Natural killer cell treated with Interleukin-12 subunit alpha and Interleukin-12 subunit beta and Interleukin-15 and Interleukin-18, amount 100 ng/mL, for 72 hours (primary cell): ENCODE measurements at regions not wholly inside any gene's neighbourhood (a gene's known extent, or its start where the extent isn't known, plus 50 kb on each side); places are given as distances from the start of the nearest gene placed in this dataset.

Experiments
- ATAC-seq, 2 donors: fragments of 150-1000 bp; cut with Tn5 transposase in 1 of 2; sonication (Bioruptor Pico), chemical (Tn5 transposase) in 1 of 2; 2 replicates each; pipeline ENCODE4 v1.10.0; 2021
- DNase-seq: peaks from one replicate; pipeline ENCODE4 v3.0.0; 2022; ENCODE audit warnings: low spot score
- H3K27ac Mint-ChIP-seq, 2 donors: 1 replicate in 1 of 2; 2 replicates in 1 of 2; pipeline ENCODE4 v1.8.0; 2022; ENCODE audit warnings: mixed read lengths in 2 of 2, mild to moderate bottlenecking in 1 of 2, moderate library complexity in 1 of 2
- H3K27me3 Mint-ChIP-seq, 2 donors: 1 replicate in 1 of 2; 2 replicates in 1 of 2; pipeline ENCODE4 v1.8.0; 2022; ENCODE audit warnings: mixed read lengths in 2 of 2
- H3K36me3 Mint-ChIP-seq: one replicate; pipeline ENCODE4 v1.8.0; 2022; ENCODE audit warnings: mixed read lengths
- H3K4me1 Mint-ChIP-seq, 2 donors: 1 replicate in 1 of 2; 2 replicates in 1 of 2; pipeline ENCODE4 v1.8.0; 2022; ENCODE audit warnings: low read depth in 2 of 2, mixed read lengths in 2 of 2, mild to moderate bottlenecking in 1 of 2
- H3K4me3 Mint-ChIP-seq: one replicate; pipeline ENCODE4 v1.8.0; 2022; ENCODE audit warnings: mixed read lengths
- H3K9me3 Mint-ChIP-seq: 2 replicates; pipeline ENCODE4 v1.8.0; 2022; ENCODE audit warnings: mixed read lengths

- no peak for ATAC-seq
- H3K27me3 Mint-ChIP-seq, result peaks cover 10 to 13% of the 10 kb centered on the region in 2 donors
- no peaks in the 10 kb centered on the region for H3K4me1 Mint-ChIP-seq
- H3K9me3 Mint-ChIP-seq, result no peaks in the 10 kb centered on the region
- no peak overlapping the region for H3K4me3 Mint-ChIP-seq
- DNase-seq, result no peak
- no peaks in the 10 kb centered on the region for H3K36me3 Mint-ChIP-seq
- no peak overlapping the region for H3K27ac Mint-ChIP-seq
These were observed 116.1 kb upstream of the GALNT2 start for GRCh38 chr1:229950908-229951307.

GRCh38 chr1:229951856-229952534 is 115.0 kb upstream of the GALNT2 start:
- no peaks in the 10 kb centered on the region for H3K9me3 Mint-ChIP-seq
- no peak overlapping the region for H3K27ac Mint-ChIP-seq
- no peaks in the 10 kb centered on the region for H3K4me1 Mint-ChIP-seq
- DNase-seq (no peak), ATAC-seq (no peak)
- no peak overlapping the region for H3K4me3 Mint-ChIP-seq
- H3K36me3 Mint-ChIP-seq, result no peaks in the 10 kb centered on the region
- peaks cover 15 to 24% of the 10 kb centered on the region in 2 donors for H3K27me3 Mint-ChIP-seq

- Mint-ChIP-seq H3K27me3 (peaks cover 21 to 33% of the 10 kb centered on the region in 2 donors), H3K4me1 (no peaks in the 10 kb centered on the region), H3K36me3 (no peaks in the 10 kb centered on the region), H3K9me3 (no peaks in the 10 kb centered on the region), H3K27ac (no peak overlapping the region), H3K4me3 (no peak overlapping the region)
- ATAC-seq (no peak), DNase-seq (no peak)
These were observed 114.1 kb upstream of the GALNT2 start for GRCh38 chr1:229952670-229953520.

GRCh38 chr1:229953736-229954326 is 113.2 kb upstream of the GALNT2 start:
- ATAC-seq, result no peak
- H3K9me3 Mint-ChIP-seq, result no peaks in the 10 kb centered on the region
- H3K4me3 Mint-ChIP-seq, result no peak overlapping the region
- no peak for DNase-seq
- H3K36me3 Mint-ChIP-seq, result no peaks in the 10 kb centered on the region
- H3K27me3 Mint-ChIP-seq, result peaks cover 24 to 41% of the 10 kb centered on the region in 2 donors
- no peaks in the 10 kb centered on the region for H3K4me1 Mint-ChIP-seq
- H3K27ac Mint-ChIP-seq, result no peak overlapping the region

GRCh38 chr1:229964281-229964680 is 102.8 kb upstream of the GALNT2 start:
- Mint-ChIP-seq H3K4me3 (no peak overlapping the region), H3K9me3 (no peaks in the 10 kb centered on the region), H3K27me3 (peaks cover 35 to 56% of the 10 kb centered on the region in 2 donors), H3K27ac (no peak overlapping the region), H3K4me1 (no peaks in the 10 kb centered on the region), H3K36me3 (no peaks in the 10 kb centered on the region)
- DNase-seq (no peak), ATAC-seq (no peak)

GRCh38 chr1:229970714-229971113 is 96.3 kb upstream of the GALNT2 start:
- peaks cover 7% of the 10 kb centered on the region for H3K9me3 Mint-ChIP-seq
- DNase-seq, result no peak
- peaks cover 34 to 44% of the 10 kb centered on the region in 2 donors for H3K27me3 Mint-ChIP-seq
- H3K36me3 Mint-ChIP-seq, result peaks cover 7% of the 10 kb centered on the region
- H3K27ac Mint-ChIP-seq, result no peak overlapping the region
- H3K4me3 Mint-ChIP-seq, result no peak overlapping the region
- ATAC-seq, result no peak
- no peaks in the 10 kb centered on the region for H3K4me1 Mint-ChIP-seq

GRCh38 chr1:229971141-229971540 is 95.9 kb upstream of the GALNT2 start:
- Mint-ChIP-seq H3K27me3 (peaks cover 33 to 44% of the 10 kb centered on the region in 2 donors), H3K36me3 (peaks cover 7% of the 10 kb centered on the region), H3K9me3 (peaks cover 8% of the 10 kb centered on the region), H3K4me1 (no peaks in the 10 kb centered on the region), H3K4me3 (no peak overlapping the region), H3K27ac (no peak overlapping the region)
- DNase-seq (no peak), ATAC-seq (no peak)

- H3K27ac Mint-ChIP-seq, result no peak overlapping the region
- H3K4me1 Mint-ChIP-seq, result no peaks in the 10 kb centered on the region
- no peak overlapping the region for H3K4me3 Mint-ChIP-seq
- H3K9me3 Mint-ChIP-seq, result peaks cover 10% of the 10 kb centered on the region
- peaks cover 26 to 40% of the 10 kb centered on the region in 2 donors for H3K27me3 Mint-ChIP-seq
- ATAC-seq (no peak), DNase-seq (no peak)
- H3K36me3 Mint-ChIP-seq, result peaks cover 7% of the 10 kb centered on the region
These were observed 94.3 kb upstream of the GALNT2 start for GRCh38 chr1:229972600-229973296.

GRCh38 chr1:229973297-229973612 is 93.8 kb upstream of the GALNT2 start:
- DNase-seq (no peak), ATAC-seq (no peak)
- peaks cover 23 to 39% of the 10 kb centered on the region in 2 donors for H3K27me3 Mint-ChIP-seq
- H3K4me1 Mint-ChIP-seq, result no peaks in the 10 kb centered on the region
- H3K36me3 Mint-ChIP-seq, result peaks cover 7% of the 10 kb centered on the region
- peaks cover 10% of the 10 kb centered on the region for H3K9me3 Mint-ChIP-seq
- H3K4me3 Mint-ChIP-seq, result no peak overlapping the region
- H3K27ac Mint-ChIP-seq, result no peak overlapping the region

- no peak overlapping the region for H3K4me3 Mint-ChIP-seq
- no peaks in the 10 kb centered on the region for H3K4me1 Mint-ChIP-seq
- no peak for DNase-seq
- no peak for ATAC-seq
- H3K9me3 Mint-ChIP-seq, result peaks cover 10% of the 10 kb centered on the region
- peaks cover 25 to 39% of the 10 kb centered on the region in 2 donors for H3K27me3 Mint-ChIP-seq
- no peak overlapping the region for H3K27ac Mint-ChIP-seq
- H3K36me3 Mint-ChIP-seq, result peaks cover 7% of the 10 kb centered on the region
These were observed 92.0 kb upstream of the GALNT2 start for GRCh38 chr1:229975047-229975446.

- ATAC-seq (no peak), DNase-seq (no peak)
- Mint-ChIP-seq H3K4me3 (no peak overlapping the region), H3K27ac (no peak overlapping the region), H3K27me3 (peaks cover 24 to 48% of the 10 kb centered on the region in 2 donors), H3K9me3 (peaks cover 9% of the 10 kb centered on the region), H3K4me1 (no peaks in the 10 kb centered on the region), H3K36me3 (peaks cover 7% of the 10 kb centered on the region)
These were observed 87.0 kb upstream of the GALNT2 start for GRCh38 chr1:229980009-229980408.

- ATAC-seq (no peak), DNase-seq (no peak)
- no peaks in the 10 kb centered on the region for H3K36me3 Mint-ChIP-seq
- peaks cover 15 to 33% of the 10 kb centered on the region in 2 donors for H3K27me3 Mint-ChIP-seq
- no peak overlapping the region for H3K27ac Mint-ChIP-seq
- H3K9me3 Mint-ChIP-seq, result no peaks in the 10 kb centered on the region
- H3K4me3 Mint-ChIP-seq, result no peak overlapping the region
- no peaks in the 10 kb centered on the region for H3K4me1 Mint-ChIP-seq
These were observed 85.3 kb upstream of the GALNT2 start for GRCh38 chr1:229981736-229982135.

- Mint-ChIP-seq H3K9me3 (no peaks in the 10 kb centered on the region), H3K36me3 (no peaks in the 10 kb centered on the region), H3K4me3 (no peak overlapping the region), H3K27me3 (peaks cover 17 to 31% of the 10 kb centered on the region in 2 donors), H3K4me1 (no peaks in the 10 kb centered on the region), H3K27ac (no peak overlapping the region)
- DNase-seq, result no peak
- ATAC-seq, result no peak
These were observed 82.6 kb upstream of the GALNT2 start for GRCh38 chr1:229984310-229984991.
